Body of pancreas (tissue), 4 donors: ENCODE measurements at regions not wholly inside any gene's neighbourhood (a gene's known extent, or its start where the extent isn't known, plus 50 kb on each side); places are given as distances from the start of the nearest gene placed in this dataset.
"Not testable (repeated sequence)": the region's sequence is repeated elsewhere in the genome, so short reads cannot be mapped to it uniquely, and the experiment has no call there.

ENCODE experiments used
- ATAC-seq: fragments of 150-250 bp; one replicate; pipeline ENCODE4 v1.9.1; 2016
- DNase-seq, 4 donors: peaks; one replicate each; pipeline ENCODE4 v3.0.0-alpha.2; 2019
- H3K27ac ChIP-seq, 4 donors: fragments of 200-600 bp; sonication (generic); 1 replicate in 3 of 4; 2 replicates in 1 of 4; pipeline versions ENCODE4 v1.5.1 to v1.6.1; 2016 to 2019; ENCODE audit warnings: mild to moderate bottlenecking in 1 of 4, mixed read lengths in 1 of 4, moderate library complexity in 1 of 4
- H3K27me3 ChIP-seq, 2 donors: fragments of 200-600 bp; sonication (generic); one replicate each; pipeline ENCODE4 v1.6.0; 2016; ENCODE audit warnings: mild to moderate bottlenecking in 1 of 2
- H3K36me3 ChIP-seq, 2 donors: fragments of 200-600 bp; sonication (generic); replicated peaks in 1 of 2; 2 replicates each; pipeline ENCODE4 v1.5.1; 2016; ENCODE audit warnings: low read depth in 2 of 2; ENCODE audit not compliant: insufficient read depth in 1 of 2
- H3K4me1 ChIP-seq: fragments of 200-600 bp; sonication (generic); one replicate; pipeline ENCODE4 v1.6.0; 2016
- H3K4me3 ChIP-seq, 2 donors: fragments of 200-600 bp; sonication (generic); 1 replicate in 1 of 2; 2 replicates in 1 of 2; pipeline ENCODE4 v1.5.1; 2016 to 2019
- H3K9me3 ChIP-seq, 3 donors: fragments of 200-600 bp; sonication (generic); 1 replicate in 2 of 3; 2 replicates in 1 of 3; pipeline ENCODE4 v1.5.1; 2016
- CTCF ChIP-seq, 7 experiments: fragments of 450-650 bp in 4 of 7; fragments of 200-600 bp in 3 of 7; sonication (generic) in 3 of 7; IDR thresholded peaks; one replicate each; pipeline ENCODE4 v1.5.1; 2016 to 2019; ENCODE audit warnings: antibody characterized with exemption in 7 of 7
- POLR2A ChIP-seq, 3 donors: fragments of 450-650 bp; IDR thresholded peaks; one replicate each; pipeline ENCODE4 v1.6.1; 2016; ENCODE audit warnings: antibody characterized with exemption in 3 of 3, mild to moderate bottlenecking in 2 of 3
- WGBS, 2 donors: methylation state at CpG; one replicate each; pipeline ENCODE4 v1.1.5; 2017; 5-methylcytosine and 5-hydroxymethylcytosine counted together
- intact Hi-C: fragments of 100-400 bp; cut with DNase I; formaldehyde crosslinking; loops from one replicate; pipeline ENCODE4 v1.15.1; 2023

GRCh38 chr1:242886137-242886536 is 361.6 kb upstream of the PLD5 start:
- Histone ChIP-seq H3K27me3 (no peaks in the 10 kb centered on the region), H3K4me3 (no peak overlapping the region), H3K9me3 (no peaks in the 10 kb centered on the region), H3K4me1 (no peaks in the 10 kb centered on the region), H3K27ac (no peak overlapping the region), H3K36me3 (no peaks in the 10 kb centered on the region)
- TF ChIP-seq POLR2A (IDR thresholded peaks at IDR 0.05) (no peak), CTCF (IDR thresholded peaks at IDR 0.05) (no peak)
- DNase-seq (no peak), ATAC-seq (no peak)
- intact Hi-C loops = no loop called here
- WGBS, 2 donors = 13% methylated on average over 2 of the region's 2 CpGs

GRCh38 chr1:242880022-242880421 is 355.5 kb upstream of the PLD5 start:
- H3K36me3 ChIP-seq, H3K27ac ChIP-seq, H3K4me1 ChIP-seq, H3K4me3 ChIP-seq, DNase-seq, H3K27me3 ChIP-seq, H3K9me3 ChIP-seq, ATAC-seq, intact Hi-C loops: not testable (repeated sequence)
- 49 to 67% methylated on average over 5 of the region's 5 CpGs for WGBS, 2 donors

- DNase-seq (no peak), ATAC-seq (no peak)
- Histone ChIP-seq H3K36me3 (no peaks in the 10 kb centered on the region), H3K4me3 (no peak overlapping the region), H3K9me3 (no peaks in the 10 kb centered on the region), H3K27ac (no peak overlapping the region), H3K4me1 (peaks cover 8% of the 10 kb centered on the region), H3K27me3 (no peaks in the 10 kb centered on the region)
- intact Hi-C loops = no loop called here
- no peak for TF ChIP-seq CTCF (IDR thresholded peaks at IDR 0.05)
- no peak for TF ChIP-seq POLR2A (IDR thresholded peaks at IDR 0.05)
These were observed 353.2 kb upstream of the PLD5 start for GRCh38 chr1:242877743-242878142.

GRCh38 chr1:242877229-242877628 is 352.7 kb upstream of the PLD5 start:
- no peak for DNase-seq
- H3K27me3 ChIP-seq = no peaks in the 10 kb centered on the region
- H3K27ac ChIP-seq = no peak overlapping the region
- H3K36me3 ChIP-seq = no peaks in the 10 kb centered on the region
- intact Hi-C loops = no loop called here
- 9 to 23% methylated on average over 2 of the region's 2 CpGs for WGBS, 2 donors
- peaks cover 8% of the 10 kb centered on the region for H3K4me1 ChIP-seq
- no peak for ATAC-seq
- H3K4me3 ChIP-seq = no peak overlapping the region
- no peaks in the 10 kb centered on the region for H3K9me3 ChIP-seq
- TF ChIP-seq POLR2A (IDR thresholded peaks at IDR 0.05) = no peak
- TF ChIP-seq CTCF (IDR thresholded peaks at IDR 0.05) = no peak

- Histone ChIP-seq H3K27me3 (no peaks in the 10 kb centered on the region), H3K4me3 (no peak overlapping the region), H3K27ac (no peak overlapping the region), H3K9me3 (no peaks in the 10 kb centered on the region), H3K36me3 (no peaks in the 10 kb centered on the region), H3K4me1 (peaks cover 8% of the 10 kb centered on the region)
- DNase-seq = no peak
- intact Hi-C loops = no loop called here
- TF ChIP-seq POLR2A (IDR thresholded peaks at IDR 0.05) (no peak), CTCF (IDR thresholded peaks at IDR 0.05) (no peak)
- ATAC-seq = no peak
- 50 to 60% methylated on average over 1 of the region's 1 CpG for WGBS, 2 donors
These were observed 351.5 kb upstream of the PLD5 start for GRCh38 chr1:242876030-242876429.
